ENCODE measurements at regions not wholly inside any gene's neighbourhood (a gene's known extent, or its start where the extent isn't known, plus 50 kb on each side); places are given as distances from the start of the nearest gene placed in this dataset.
A peak's percentile ranks its signal among the peaks of the same experiment; 100 is the strongest.

DNA sequence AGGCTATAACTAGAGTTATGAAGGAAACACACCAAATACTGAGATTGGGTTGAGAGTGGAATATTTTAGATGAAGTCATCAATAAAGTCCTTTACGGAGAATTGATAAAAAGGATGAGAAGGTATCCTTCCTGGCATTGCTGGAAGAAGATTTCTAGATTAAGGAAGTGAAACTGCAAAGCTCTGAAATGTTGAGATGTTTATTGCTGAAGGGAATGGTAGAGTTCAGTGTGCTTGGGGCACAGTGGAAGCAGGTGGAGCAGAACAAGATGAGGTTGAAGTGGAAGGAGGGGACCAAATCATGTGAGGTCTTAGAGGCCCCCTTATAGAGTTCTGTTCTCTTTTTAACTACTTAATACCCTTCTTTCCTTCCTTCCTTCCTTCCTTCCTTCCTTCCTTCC is 848.5 kb downstream of the RAB28 start:
- Mint-ChIP-seq H3K36me3 (ENCODE audit: low read depth) (peaks cover 2% of the 10 kb centered on the region), H3K27me3 (ENCODE audit: insufficient read depth) (no peaks in the 10 kb centered on the region), H3K4me1 (no peaks in the 10 kb centered on the region), H3K4me3 (no peak overlapping the region), H3K27ac (no peak overlapping the region), H3K9me3 (peaks cover 20% of the 10 kb centered on the region)
- no peak for TF ChIP-seq CTCF (conservative IDR thresholded peaks at IDR 0.05)
- H3K9ac ChIP-seq (ENCODE audit: extremely low read depth, low read length, poor library complexity, severe bottlenecking) = no peak overlapping the region
- WGBS, 2 experiments (ENCODE audit: insufficient coverage in 1 of 2, insufficient read length in 1 of 2) = 89 to 100% methylated on average over 1 of the region's 1 CpG
- H3K27me3 ChIP-seq (ENCODE audit: control insufficient read depth, insufficient read depth, low read length, poor library complexity, severe bottlenecking) = no peaks in the 10 kb centered on the region
- no peaks in the 10 kb centered on the region for H3K4me1 ChIP-seq (ENCODE audit: control insufficient read depth, insufficient read depth, low read length)
- H3K4me3 ChIP-seq (ENCODE audit: low read length) = no peak overlapping the region
- H3K27ac ChIP-seq (ENCODE audit: low read depth, low read length) = no peak overlapping the region
- no peaks in the 10 kb centered on the region for H3K36me3 ChIP-seq (ENCODE audit: control insufficient read depth, insufficient read depth, low read length)
- peaks cover 17% of the 10 kb centered on the region for H3K9me3 ChIP-seq (ENCODE audit: control insufficient read depth, low read length)
- no peak for DNase-seq

GRCh38 chr4:12633053-12633651 is 851.0 kb downstream of the RAB28 start:
- TF ChIP-seq CTCF (conservative IDR thresholded peaks at IDR 0.05) = peak; percentile 97
- peaks cover 21% of the 10 kb centered on the region for H3K9me3 ChIP-seq (ENCODE audit: control insufficient read depth, low read length)
- H3K27ac ChIP-seq (ENCODE audit: low read depth, low read length) = no peak overlapping the region
- H3K9ac ChIP-seq (ENCODE audit: extremely low read depth, low read length, poor library complexity, severe bottlenecking) = no peak overlapping the region
- Mint-ChIP-seq H3K36me3 (ENCODE audit: low read depth) (peaks cover 2% of the 10 kb centered on the region), H3K27ac (no peak overlapping the region), H3K27me3 (ENCODE audit: insufficient read depth) (no peaks in the 10 kb centered on the region), H3K4me3 (no peak overlapping the region), H3K9me3 (peaks cover 18% of the 10 kb centered on the region), H3K4me1 (no peaks in the 10 kb centered on the region)
- no peaks in the 10 kb centered on the region for H3K4me1 ChIP-seq (ENCODE audit: control insufficient read depth, insufficient read depth, low read length)
- H3K4me3 ChIP-seq (ENCODE audit: low read length) = no peak overlapping the region
- H3K27me3 ChIP-seq (ENCODE audit: control insufficient read depth, insufficient read depth, low read length, poor library complexity, severe bottlenecking) = no peaks in the 10 kb centered on the region
- 22 to 33% methylated on average over 5 to 14 of the region's 15 CpGs for WGBS, 2 experiments (ENCODE audit: insufficient coverage in 1 of 2, insufficient read length in 1 of 2)
- H3K36me3 ChIP-seq (ENCODE audit: control insufficient read depth, insufficient read depth, low read length) = no peaks in the 10 kb centered on the region
- DNase-seq = peak; percentile 97

DNA sequence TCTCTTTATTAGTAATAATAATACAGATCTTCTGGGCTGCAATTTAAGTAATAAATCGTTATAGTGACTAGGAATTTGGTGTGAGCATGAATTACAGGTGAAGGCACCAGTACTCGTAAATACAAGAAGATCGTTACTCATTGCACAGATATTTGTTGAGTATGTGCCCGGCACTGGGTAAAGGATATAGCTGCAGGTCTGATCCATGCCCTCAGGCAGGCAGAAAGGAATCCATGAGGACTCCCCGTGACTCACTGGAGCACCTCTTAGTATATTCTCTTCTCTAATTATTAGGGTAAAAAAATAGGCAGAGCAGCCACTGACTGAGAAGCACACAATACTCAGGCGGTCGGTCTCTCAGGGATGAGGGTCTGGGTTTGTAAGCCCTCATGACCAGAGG is 868.3 kb downstream of the RAB28 start:
- no peak overlapping the region for H3K4me3 Mint-ChIP-seq
- Histone ChIP-seq H3K27ac (ENCODE audit: low read depth, low read length) (no peak overlapping the region), H3K4me1 (ENCODE audit: control insufficient read depth, insufficient read depth, low read length) (no peaks in the 10 kb centered on the region), H3K4me3 (ENCODE audit: low read length) (no peak overlapping the region), H3K9me3 (ENCODE audit: control insufficient read depth, low read length) (no peaks in the 10 kb centered on the region), H3K27me3 (ENCODE audit: control insufficient read depth, insufficient read depth, low read length, poor library complexity, severe bottlenecking) (no peaks in the 10 kb centered on the region), H3K36me3 (ENCODE audit: control insufficient read depth, insufficient read depth, low read length) (no peaks in the 10 kb centered on the region), H3K9ac (ENCODE audit: extremely low read depth, low read length, poor library complexity, severe bottlenecking) (no peak overlapping the region)
- no peak for DNase-seq
- no peaks in the 10 kb centered on the region for H3K27me3 Mint-ChIP-seq (ENCODE audit: insufficient read depth)
- no peak for TF ChIP-seq CTCF (conservative IDR thresholded peaks at IDR 0.05)
- no peaks in the 10 kb centered on the region for H3K36me3 Mint-ChIP-seq (ENCODE audit: low read depth)
- 91 to 100% methylated on average over 5 to 7 of the region's 7 CpGs for WGBS, 2 experiments (ENCODE audit: insufficient coverage in 1 of 2, insufficient read length in 1 of 2)
- H3K27ac Mint-ChIP-seq = no peak overlapping the region
- H3K9me3 Mint-ChIP-seq = peaks cover 2% of the 10 kb centered on the region
- peaks cover 18% of the 10 kb centered on the region for H3K4me1 Mint-ChIP-seq
